T-helper 2 cell treated with Interferon-gamma antibody and Interleukin-4, amounts not matched to agents 5 μg/mL and 100 μg/mL, for 36 hours (primary cell): ENCODE measurements at regions not wholly inside any gene's neighbourhood (a gene's known extent, or its start where the extent isn't known, plus 50 kb on each side); places are given as distances from the start of the nearest gene placed in this dataset.
A peak's percentile ranks its signal among the peaks of the same experiment; 100 is the strongest.
"Not testable (repeated sequence)": the region's sequence is repeated elsewhere in the genome, so short reads cannot be mapped to it uniquely, and the experiment has no call there.

Experiments used
- DNase-seq: peaks from one replicate; pipeline ENCODE4 v3.0.0; 2021; ENCODE audit warnings: low spot score
- H3K27ac Mint-ChIP-seq: one replicate; pipeline ENCODE4 v1.8.0; 2021; ENCODE audit warnings: mild to moderate bottlenecking, mixed read lengths
- H3K27me3 Mint-ChIP-seq: one replicate; pipeline ENCODE4 v1.8.0; 2021; ENCODE audit warnings: low read depth, mixed read lengths
- H3K36me3 Mint-ChIP-seq: one replicate; pipeline ENCODE4 v1.8.0; 2021; ENCODE audit warnings: low read depth, mixed read lengths
- H3K4me1 Mint-ChIP-seq: one replicate; pipeline ENCODE4 v1.8.0; 2021; ENCODE audit warnings: low read depth, mixed read lengths
- H3K4me3 Mint-ChIP-seq: one replicate; pipeline ENCODE4 v1.8.0; 2022; ENCODE audit warnings: mild to moderate bottlenecking, moderate library complexity, mixed read lengths
- H3K9me3 Mint-ChIP-seq: one replicate; pipeline ENCODE4 v1.8.0; 2021; ENCODE audit warnings: mixed read lengths

- DNase-seq, H3K27me3 Mint-ChIP-seq, H3K36me3 Mint-ChIP-seq, H3K4me1 Mint-ChIP-seq, H3K27ac Mint-ChIP-seq, H3K9me3 Mint-ChIP-seq, H3K4me3 Mint-ChIP-seq: not testable (repeated sequence)
Measured at GRCh38 chrX:132302687-132303086, 83.4 kb upstream of the RAP2C start.

GRCh38 chrX:132294776-132295495 is 75.7 kb upstream of the RAP2C start:
- DNase-seq: no peak
- Mint-ChIP-seq H3K9me3 (no peaks in the 10 kb centered on the region), H3K4me1 (no peaks in the 10 kb centered on the region), H3K36me3 (no peaks in the 10 kb centered on the region), H3K27ac (no peak overlapping the region), H3K27me3 (no peaks in the 10 kb centered on the region), H3K4me3 (no peak overlapping the region)

- no peaks in the 10 kb centered on the region for H3K27me3 Mint-ChIP-seq
- no peak overlapping the region for H3K4me3 Mint-ChIP-seq
- DNase-seq: no peak
- no peaks in the 10 kb centered on the region for H3K36me3 Mint-ChIP-seq
- no peaks in the 10 kb centered on the region for H3K9me3 Mint-ChIP-seq
- H3K4me1 Mint-ChIP-seq: no peaks in the 10 kb centered on the region
- no peak overlapping the region for H3K27ac Mint-ChIP-seq
Measured at GRCh38 chrX:132294192-132294591, 74.9 kb upstream of the RAP2C start.

- Mint-ChIP-seq H3K27ac (no peak overlapping the region), H3K4me1 (no peaks in the 10 kb centered on the region), H3K27me3 (no peaks in the 10 kb centered on the region), H3K9me3 (no peaks in the 10 kb centered on the region), H3K4me3 (no peak overlapping the region), H3K36me3 (no peaks in the 10 kb centered on the region)
- peak; percentile 4 for DNase-seq
Measured at GRCh38 chrX:132292793-132293192, 73.5 kb upstream of the RAP2C start.

GRCh38 chrX:132277953-132278614 is 58.8 kb upstream of the RAP2C start:
- Mint-ChIP-seq H3K27ac (no peak overlapping the region), H3K27me3 (no peaks in the 10 kb centered on the region), H3K4me1 (no peaks in the 10 kb centered on the region), H3K9me3 (no peaks in the 10 kb centered on the region), H3K36me3 (no peaks in the 10 kb centered on the region), H3K4me3 (no peak overlapping the region)
- DNase-seq: no peak

- H3K36me3 Mint-ChIP-seq: no peaks in the 10 kb centered on the region
- H3K27me3 Mint-ChIP-seq: no peaks in the 10 kb centered on the region
Measured at GRCh38 chrX:132272826-132273225, 53.6 kb upstream of the RAP2C start.

GRCh38 chrX:132271311-132271778 is 52.1 kb upstream of the RAP2C start:
- no peaks in the 10 kb centered on the region for H3K9me3 Mint-ChIP-seq
- no peak for DNase-seq
- peaks cover 7% of the 10 kb centered on the region for H3K4me1 Mint-ChIP-seq
- no peaks in the 10 kb centered on the region for H3K27me3 Mint-ChIP-seq
- no peak overlapping the region for H3K4me3 Mint-ChIP-seq
- no peak overlapping the region for H3K27ac Mint-ChIP-seq
- H3K36me3 Mint-ChIP-seq: no peaks in the 10 kb centered on the region

More at GRCh38 chrX:132272826-132273225, 53.6 kb upstream of the RAP2C start:
- H3K4me1 Mint-ChIP-seq: peaks cover 7% of the 10 kb centered on the region
- H3K4me3 Mint-ChIP-seq: no peak overlapping the region
- H3K9me3 Mint-ChIP-seq: no peaks in the 10 kb centered on the region
- no peak for DNase-seq
- H3K27ac Mint-ChIP-seq: no peak overlapping the region

GRCh38 chrX:132270699-132271098 is 51.5 kb upstream of the RAP2C start:
- DNase-seq: no peak
- no peak overlapping the region for H3K27ac Mint-ChIP-seq
- peaks cover 7% of the 10 kb centered on the region for H3K4me1 Mint-ChIP-seq
- no peak overlapping the region for H3K4me3 Mint-ChIP-seq
- H3K27me3 Mint-ChIP-seq: no peaks in the 10 kb centered on the region
- H3K9me3 Mint-ChIP-seq: no peaks in the 10 kb centered on the region
- H3K36me3 Mint-ChIP-seq: no peaks in the 10 kb centered on the region

GRCh38 chrX:132270021-132270420 is 50.8 kb upstream of the RAP2C start:
- DNase-seq: no peak
- H3K36me3 Mint-ChIP-seq: no peaks in the 10 kb centered on the region
- no peaks in the 10 kb centered on the region for H3K9me3 Mint-ChIP-seq

More at GRCh38 chrX:132270021-132270420, 50.8 kb upstream of the RAP2C start:
- Mint-ChIP-seq H3K27me3 (no peaks in the 10 kb centered on the region), H3K4me3 (no peak overlapping the region), H3K4me1 (peaks cover 7% of the 10 kb centered on the region), H3K27ac (no peak overlapping the region)
